ENCODE measurements at regions not wholly inside any gene's neighbourhood (a gene's known extent, or its start where the extent isn't known, plus 50 kb on each side); places are given as distances from the start of the nearest gene placed in this dataset.

GRCh38 chr11:33471541-33471940, 214.4 kb downstream of the HIPK3 start:
- intact Hi-C loops (cut with DNase I): no loop called here
- no peak for DNase-seq
- H3K4me1 ChIP-seq: peaks cover 0 to 15% (median 0%) of the 10 kb centered on the region in 3 donors
- H3K9me3 ChIP-seq: no peaks in the 10 kb centered on the region
- peaks cover 0 to 44% (median 0%) of the 10 kb centered on the region in 4 donors for H3K27me3 ChIP-seq
- no peak overlapping the region for H3K4me3 ChIP-seq
- no peak overlapping the region for H3K27ac ChIP-seq
- H3K36me3 ChIP-seq: no peaks in the 10 kb centered on the region
- WGBS, 2 donors: 57 to 85% methylated on average over 1 of the region's 1 CpG
- no peak for TF ChIP-seq POLR2A (IDR thresholded peaks at IDR 0.05)
- TF ChIP-seq, protein P1, sequence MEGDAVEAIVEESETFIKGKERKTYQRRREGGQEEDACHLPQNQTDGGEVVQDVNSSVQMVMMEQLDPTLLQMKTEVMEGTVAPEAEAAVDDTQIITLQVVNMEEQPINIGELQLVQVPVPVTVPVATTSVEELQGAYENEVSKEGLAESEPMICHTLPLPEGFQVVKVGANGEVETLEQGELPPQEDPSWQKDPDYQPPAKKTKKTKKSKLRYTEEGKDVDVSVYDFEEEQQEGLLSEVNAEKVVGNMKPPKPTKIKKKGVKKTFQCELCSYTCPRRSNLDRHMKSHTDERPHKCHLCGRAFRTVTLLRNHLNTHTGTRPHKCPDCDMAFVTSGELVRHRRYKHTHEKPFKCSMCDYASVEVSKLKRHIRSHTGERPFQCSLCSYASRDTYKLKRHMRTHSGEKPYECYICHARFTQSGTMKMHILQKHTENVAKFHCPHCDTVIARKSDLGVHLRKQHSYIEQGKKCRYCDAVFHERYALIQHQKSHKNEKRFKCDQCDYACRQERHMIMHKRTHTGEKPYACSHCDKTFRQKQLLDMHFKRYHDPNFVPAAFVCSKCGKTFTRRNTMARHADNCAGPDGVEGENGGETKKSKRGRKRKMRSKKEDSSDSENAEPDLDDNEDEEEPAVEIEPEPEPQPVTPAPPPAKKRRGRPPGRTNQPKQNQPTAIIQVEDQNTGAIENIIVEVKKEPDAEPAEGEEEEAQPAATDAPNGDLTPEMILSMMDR (IDR thresholded peaks at IDR 0.05): no peak

DNA sequence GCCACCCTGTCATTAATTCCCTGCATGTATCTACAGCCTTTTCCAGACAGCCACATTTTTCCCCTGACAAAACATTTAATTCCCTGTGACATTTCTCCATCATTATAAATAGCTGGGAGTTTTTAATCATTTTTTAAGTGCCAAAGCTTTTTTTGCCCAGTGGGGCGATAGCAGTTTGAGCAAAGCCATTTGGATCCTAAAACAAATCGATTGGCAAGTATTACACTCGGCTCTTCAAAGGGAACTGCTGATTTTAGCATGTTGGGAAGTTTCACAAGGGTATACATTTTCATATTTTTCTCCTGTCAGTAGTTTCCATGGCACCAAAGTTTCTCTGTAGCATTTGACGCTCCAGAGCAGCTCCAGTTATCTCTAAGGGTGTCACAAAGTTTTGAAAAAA, 210.8 kb downstream of the HIPK3 start:
- no peak overlapping the region for H3K4me3 ChIP-seq
- 58% methylated on average over 4 of the region's 4 CpGs for WGBS, 2 donors
- TF ChIP-seq, protein P1 (IDR thresholded peaks at IDR 0.05): no peak
- TF ChIP-seq POLR2A (IDR thresholded peaks at IDR 0.05): no peak
- no peaks in the 10 kb centered on the region for H3K4me1 ChIP-seq
- DNase-seq: no peak
- H3K27me3 ChIP-seq: peaks cover 0 to 20% (median 0%) of the 10 kb centered on the region in 4 donors
- no peak overlapping the region for H3K27ac ChIP-seq
- no peaks in the 10 kb centered on the region for H3K9me3 ChIP-seq
- intact Hi-C loops (cut with DNase I): no loop called here
- H3K36me3 ChIP-seq: no peaks in the 10 kb centered on the region

GRCh38 chr11:33463059-33463458, 205.9 kb downstream of the HIPK3 start:
- intact Hi-C loops (cut with DNase I): no loop called here
- Histone ChIP-seq H3K36me3 (no peaks in the 10 kb centered on the region), H3K4me1 (peaks cover 0 to 7% (median 0%) of the 10 kb centered on the region in 3 donors), H3K9me3 (no peaks in the 10 kb centered on the region), H3K4me3 (no peak overlapping the region), H3K27me3 (peaks cover 0 to 19% (median 0%) of the 10 kb centered on the region in 4 donors), H3K27ac (no peak overlapping the region)
- DNase-seq: no peak
- 36 to 55% methylated on average over 4 of the region's 4 CpGs for WGBS, 2 donors
- no peak for TF ChIP-seq POLR2A (IDR thresholded peaks at IDR 0.05)
- TF ChIP-seq, protein P1 (IDR thresholded peaks at IDR 0.05): no peak

GRCh38 chr11:33461369-33462125, 204.4 kb downstream of the HIPK3 start:
- 44 to 51% methylated on average over 3 to 4 of the region's 4 CpGs for WGBS, 2 donors
- intact Hi-C loops (cut with DNase I): no loop called here
- no peak overlapping the region for H3K4me3 ChIP-seq

DNA sequence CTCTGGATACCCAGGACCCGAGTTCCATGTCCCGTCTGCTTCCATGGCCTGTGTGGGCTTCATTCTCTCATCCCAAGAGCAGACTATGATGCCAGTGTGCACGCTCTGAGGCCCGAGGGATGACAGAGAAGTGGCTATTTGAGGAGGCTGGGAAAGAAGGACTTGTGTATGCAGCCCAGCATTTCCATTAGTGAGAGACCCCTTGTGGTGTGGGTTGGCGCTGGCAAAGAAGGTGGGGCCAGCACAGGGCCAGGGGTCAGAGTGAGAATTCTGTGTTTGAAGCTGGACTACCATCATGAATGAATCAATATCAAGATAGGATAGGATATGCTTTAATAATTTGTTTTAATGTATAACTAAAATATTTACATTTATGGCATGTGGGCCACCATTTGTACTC, 200.8 kb downstream of the HIPK3 start:
- 87 to 100% methylated on average over 4 to 5 of the region's 5 CpGs for WGBS, 2 donors
- intact Hi-C loops (cut with DNase I): no loop called here

More at GRCh38 chr11:33461369-33462125, 204.4 kb downstream of the HIPK3 start:
- TF ChIP-seq POLR2A (IDR thresholded peaks at IDR 0.05): no peak
- TF ChIP-seq, protein P1 (IDR thresholded peaks at IDR 0.05): no peak
- Histone ChIP-seq H3K27ac (no peak overlapping the region), H3K36me3 (no peaks in the 10 kb centered on the region), H3K4me1 (peaks cover 0 to 7% (median 0%) of the 10 kb centered on the region in 3 donors), H3K9me3 (no peaks in the 10 kb centered on the region), H3K27me3 (peaks cover 0 to 22% (median 0%) of the 10 kb centered on the region in 4 donors)
- no peak for DNase-seq

More for the DNA sequence above, 200.8 kb downstream of the HIPK3 start:
- H3K27me3 ChIP-seq: peaks cover 0 to 18% (median 0%) of the 10 kb centered on the region in 4 donors
- H3K9me3 ChIP-seq: no peaks in the 10 kb centered on the region
- H3K4me3 ChIP-seq: no peak overlapping the region
- TF ChIP-seq POLR2A (IDR thresholded peaks at IDR 0.05): no peak
- TF ChIP-seq, protein P1 (IDR thresholded peaks at IDR 0.05): no peak
- DNase-seq: no peak
- H3K36me3 ChIP-seq: no peaks in the 10 kb centered on the region
- H3K27ac ChIP-seq: no peak overlapping the region
- peaks cover 0 to 7% (median 0%) of the 10 kb centered on the region in 3 donors for H3K4me1 ChIP-seq
